ENCODE measurements at regions not wholly inside any gene's neighbourhood (a gene's known extent, or its start where the extent isn't known, plus 50 kb on each side); places are given as distances from the start of the nearest gene placed in this dataset.
"Not testable (repeated sequence)": the region's sequence is repeated elsewhere in the genome, so short reads cannot be mapped to it uniquely, and the experiment has no call there.

DNA sequence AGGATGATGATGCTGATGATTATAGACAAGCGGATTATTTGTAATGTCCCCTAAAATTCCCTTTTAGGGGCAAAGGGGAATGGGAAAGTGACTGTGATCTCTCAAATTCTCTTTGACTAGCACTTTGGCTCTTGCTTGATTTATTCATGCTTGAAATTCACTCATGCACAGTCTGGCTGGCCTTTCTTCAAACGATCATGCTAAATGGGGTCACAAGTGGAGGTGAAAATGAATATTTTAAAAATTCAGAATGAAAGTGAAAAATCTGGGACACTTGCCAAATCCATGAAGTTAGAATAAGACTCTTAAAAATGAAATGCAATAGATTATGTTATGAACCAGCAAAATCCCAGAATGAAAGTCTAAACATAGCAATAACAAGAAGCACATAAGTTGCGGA, 173.4 kb upstream of the RAI2 start:
- H3K4me3 Mint-ChIP-seq: no peak overlapping the region
- H3K36me3 Mint-ChIP-seq: no peaks in the 10 kb centered on the region
- DNase-seq: no peak
- no peaks in the 10 kb centered on the region for H3K27me3 Mint-ChIP-seq
- ATAC-seq (replicated peaks): no peak
- peaks cover 0 to 11% of the 10 kb centered on the region in 2 donors for H3K9me3 Mint-ChIP-seq
- H3K4me1 Mint-ChIP-seq: no peaks in the 10 kb centered on the region
- H3K27ac Mint-ChIP-seq: no peak overlapping the region

- Mint-ChIP-seq H3K36me3 (no peaks in the 10 kb centered on the region), H3K27me3 (no peaks in the 10 kb centered on the region), H3K9me3 (peaks cover 0 to 11% of the 10 kb centered on the region in 2 donors), H3K4me1 (no peaks in the 10 kb centered on the region), H3K4me3 (no peak overlapping the region), H3K27ac (no peak overlapping the region)
- ATAC-seq (replicated peaks): no peak
- no peak for DNase-seq
These were observed 171.6 kb upstream of the RAI2 start for GRCh38 chrX:18032486-18033221.

DNA sequence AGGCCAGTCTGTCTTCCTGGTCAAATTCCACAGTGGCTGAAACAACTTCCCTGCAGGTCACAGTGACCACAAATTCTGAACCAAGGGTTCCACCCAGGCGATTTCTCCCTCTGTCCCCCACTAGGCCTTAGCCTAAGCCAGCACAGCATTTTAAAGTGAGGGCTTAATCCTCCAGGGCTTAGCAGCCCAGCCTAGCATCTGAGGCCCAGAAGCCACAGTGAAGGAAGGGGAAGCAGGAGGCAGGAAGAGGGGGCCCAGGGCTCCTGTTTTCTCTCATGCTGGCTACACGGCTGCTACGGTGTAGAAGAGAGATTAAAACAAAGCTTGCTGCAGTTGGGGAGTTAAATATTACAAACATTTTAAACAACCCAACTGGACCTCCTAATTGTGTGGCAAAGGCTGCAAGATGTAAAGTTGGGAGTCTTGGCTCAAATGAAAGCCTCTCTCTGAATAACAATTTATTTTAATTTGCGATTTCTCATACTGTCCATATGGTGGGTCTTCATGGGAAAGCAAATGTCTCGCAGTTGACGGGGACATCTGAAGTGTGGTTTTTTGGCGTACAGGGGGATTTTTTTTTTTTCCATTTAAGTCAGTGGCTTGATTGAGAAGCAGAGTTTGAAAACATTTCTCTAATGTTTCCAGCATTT, 170.8 kb upstream of the RAI2 start:
- no peak for DNase-seq
- ATAC-seq (replicated peaks): no peak
- no peak overlapping the region for H3K27ac Mint-ChIP-seq

DNA sequence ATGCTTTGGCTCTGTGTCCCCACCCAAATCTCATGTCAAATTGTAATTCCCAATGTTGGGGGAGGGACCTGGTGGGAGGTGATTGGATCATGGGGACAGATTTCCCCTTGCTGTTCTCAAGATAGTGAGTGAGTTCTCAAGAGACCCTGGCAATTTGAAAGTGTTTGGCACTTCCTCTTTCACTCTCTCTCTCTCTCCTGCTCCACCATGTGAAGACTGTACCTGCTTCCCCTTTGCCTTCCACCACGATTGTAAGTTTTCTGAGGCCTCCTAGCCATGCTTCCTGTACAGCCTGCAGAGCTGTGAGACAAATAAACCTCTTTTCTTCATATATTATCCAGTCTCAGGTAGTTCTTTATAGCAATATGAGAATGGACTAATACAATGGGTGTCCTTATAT, 169.6 kb upstream of the RAI2 start:
- H3K4me1 Mint-ChIP-seq, DNase-seq, H3K27ac Mint-ChIP-seq, H3K36me3 Mint-ChIP-seq, H3K4me3 Mint-ChIP-seq, H3K27me3 Mint-ChIP-seq: not testable (repeated sequence)
- peaks cover 0 to 11% of the 10 kb centered on the region in 2 donors for H3K9me3 Mint-ChIP-seq
- ATAC-seq (replicated peaks): peak in 1 of 2 donors; percentile 25

More for the DNA sequence above, 170.8 kb upstream of the RAI2 start:
- peaks cover 0 to 11% of the 10 kb centered on the region in 2 donors for H3K9me3 Mint-ChIP-seq
- no peak overlapping the region for H3K4me3 Mint-ChIP-seq
- no peaks in the 10 kb centered on the region for H3K4me1 Mint-ChIP-seq
- no peaks in the 10 kb centered on the region for H3K27me3 Mint-ChIP-seq
- H3K36me3 Mint-ChIP-seq: no peaks in the 10 kb centered on the region

DNA sequence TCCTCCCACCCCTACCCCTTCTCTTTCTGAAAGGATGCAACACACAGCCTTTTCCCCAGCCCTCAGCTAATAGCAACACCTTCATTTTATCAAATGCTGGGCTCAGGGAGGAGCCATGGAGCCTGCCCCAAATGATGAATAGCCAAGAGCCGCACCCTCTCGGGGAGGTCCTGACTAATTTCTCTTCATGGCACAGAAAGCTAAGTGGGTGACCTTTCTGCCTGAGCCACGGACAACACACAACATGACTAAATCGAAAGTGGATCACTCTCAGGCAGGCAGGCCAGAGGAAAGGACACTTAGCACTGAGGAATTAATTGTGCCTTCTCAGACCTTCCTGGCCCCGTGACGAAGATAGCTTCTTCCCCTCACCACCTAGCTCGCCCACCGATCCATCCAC, 165.1 kb upstream of the RAI2 start:
- Mint-ChIP-seq H3K36me3 (no peaks in the 10 kb centered on the region), H3K4me1 (no peaks in the 10 kb centered on the region), H3K9me3 (peaks cover 0 to 7% of the 10 kb centered on the region in 2 donors), H3K27me3 (no peaks in the 10 kb centered on the region), H3K4me3 (no peak overlapping the region), H3K27ac (no peak overlapping the region)
- no peak for DNase-seq
- no peak for ATAC-seq (replicated peaks)

GRCh38 chrX:18017411-18017810, 156.3 kb upstream of the RAI2 start:
- H3K27ac Mint-ChIP-seq: no peak overlapping the region
- no peaks in the 10 kb centered on the region for H3K4me1 Mint-ChIP-seq
- no peak overlapping the region for H3K4me3 Mint-ChIP-seq
- H3K9me3 Mint-ChIP-seq: peaks cover 0 to 5% of the 10 kb centered on the region in 2 donors
- DNase-seq (no peak), ATAC-seq (replicated peaks) (no peak)
- peaks cover 0 to 5% of the 10 kb centered on the region in 2 donors for H3K27me3 Mint-ChIP-seq
- H3K36me3 Mint-ChIP-seq: no peaks in the 10 kb centered on the region

DNA sequence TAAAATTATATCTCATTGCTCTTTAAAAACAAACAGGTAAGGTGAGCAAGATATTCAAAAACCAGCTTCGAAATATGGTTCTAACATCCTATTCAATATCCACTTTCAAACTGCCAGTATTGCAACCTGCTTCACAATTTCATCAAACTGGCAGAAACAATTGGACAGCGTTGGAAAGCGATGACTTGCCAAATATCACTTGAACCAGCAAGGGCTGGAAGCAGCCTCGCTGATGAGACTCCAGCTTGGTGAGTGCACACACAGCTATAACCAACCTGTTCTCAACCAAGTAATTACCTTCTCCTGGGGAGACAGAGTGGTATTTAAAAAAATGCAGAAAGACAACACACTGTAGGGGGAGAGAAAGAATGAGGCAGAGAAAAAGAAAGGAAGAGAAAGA, 155.8 kb upstream of the RAI2 start:
- H3K9me3 Mint-ChIP-seq: peaks cover 0 to 5% of the 10 kb centered on the region in 2 donors
- no peaks in the 10 kb centered on the region for H3K36me3 Mint-ChIP-seq
- no peak overlapping the region for H3K4me3 Mint-ChIP-seq
- H3K4me1 Mint-ChIP-seq: no peaks in the 10 kb centered on the region
- H3K27ac Mint-ChIP-seq: no peak overlapping the region
- peaks cover 0 to 5% of the 10 kb centered on the region in 2 donors for H3K27me3 Mint-ChIP-seq
- ATAC-seq (replicated peaks) (no peak), DNase-seq (no peak)

- no peaks in the 10 kb centered on the region for H3K36me3 Mint-ChIP-seq
- no peak for DNase-seq
- H3K27ac Mint-ChIP-seq: no peak overlapping the region
- no peaks in the 10 kb centered on the region for H3K4me1 Mint-ChIP-seq
- ATAC-seq (replicated peaks): no peak
- H3K9me3 Mint-ChIP-seq: no peaks in the 10 kb centered on the region
- H3K27me3 Mint-ChIP-seq: peaks cover 5 to 8% of the 10 kb centered on the region in 2 donors
- H3K4me3 Mint-ChIP-seq: no peak overlapping the region
These were observed 149.2 kb upstream of the RAI2 start for GRCh38 chrX:18010253-18010652.

GRCh38 chrX:18003876-18004275, 142.8 kb upstream of the RAI2 start:
- DNase-seq: no peak
- Mint-ChIP-seq H3K4me3 (no peak overlapping the region), H3K9me3 (no peaks in the 10 kb centered on the region), H3K27ac (no peak overlapping the region), H3K36me3 (no peaks in the 10 kb centered on the region), H3K4me1 (no peaks in the 10 kb centered on the region), H3K27me3 (peaks cover 4 to 18% of the 10 kb centered on the region in 2 donors)
- ATAC-seq (replicated peaks): no peak

- H3K4me3 Mint-ChIP-seq: no peak overlapping the region
These were observed 141.7 kb upstream of the RAI2 start for GRCh38 chrX:18002791-18003190.

DNA sequence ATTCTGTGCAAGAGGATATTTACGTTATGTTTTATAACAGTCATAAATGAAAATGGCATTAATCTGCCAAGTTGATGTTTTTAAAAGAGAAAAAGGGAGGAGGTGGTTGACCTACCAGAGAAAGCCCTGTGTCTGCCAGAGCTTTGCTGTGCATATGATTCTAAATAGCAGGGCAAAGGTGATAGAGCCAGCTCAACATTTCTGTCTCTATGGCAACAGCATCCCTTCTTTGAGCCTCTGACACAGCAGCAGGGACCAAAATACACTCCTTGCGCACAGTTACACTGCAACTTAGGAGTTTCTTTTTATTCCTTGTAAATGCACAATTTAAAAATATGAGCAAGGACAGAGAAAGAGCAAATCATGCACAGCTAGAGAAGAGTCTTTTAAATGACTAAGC, 133.3 kb upstream of the RAI2 start:
- H3K4me3 Mint-ChIP-seq: no peak overlapping the region
- DNase-seq (no peak), ATAC-seq (replicated peaks) (no peak)
- peaks cover 0 to 6% of the 10 kb centered on the region in 2 donors for H3K27me3 Mint-ChIP-seq
- no peaks in the 10 kb centered on the region for H3K4me1 Mint-ChIP-seq
- H3K9me3 Mint-ChIP-seq: peaks cover 0 to 3% of the 10 kb centered on the region in 2 donors
- H3K36me3 Mint-ChIP-seq: no peaks in the 10 kb centered on the region
- H3K27ac Mint-ChIP-seq: no peak overlapping the region

More at GRCh38 chrX:18002791-18003190, 141.7 kb upstream of the RAI2 start:
- DNase-seq (no peak), ATAC-seq (replicated peaks) (no peak)
- Mint-ChIP-seq H3K36me3 (no peaks in the 10 kb centered on the region), H3K4me1 (no peaks in the 10 kb centered on the region), H3K9me3 (peaks cover 0 to 3% of the 10 kb centered on the region in 2 donors), H3K27ac (no peak overlapping the region), H3K27me3 (peaks cover 0 to 15% of the 10 kb centered on the region in 2 donors)

DNA sequence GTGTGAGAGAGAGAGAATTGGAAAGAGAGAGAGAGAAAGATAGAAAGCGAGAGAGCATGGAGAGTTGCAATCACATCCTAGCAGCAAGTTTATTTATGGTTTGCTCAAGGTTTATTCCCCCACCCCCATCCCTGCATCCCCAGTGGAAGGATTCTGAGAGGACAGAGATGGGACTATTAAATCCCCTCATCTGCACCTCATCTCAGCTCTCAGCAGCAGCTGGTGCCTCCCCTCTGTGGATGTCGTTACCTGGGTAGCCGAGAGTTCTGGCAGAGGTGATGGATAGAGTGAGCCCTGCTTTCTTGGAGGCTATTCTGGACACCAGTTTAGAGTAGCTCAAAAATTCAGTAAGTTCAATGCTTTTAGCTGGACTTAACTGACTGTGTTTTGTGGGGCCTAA, 132.0 kb upstream of the RAI2 start:
- ATAC-seq (replicated peaks) (no peak), DNase-seq (no peak)
- Mint-ChIP-seq H3K36me3 (no peaks in the 10 kb centered on the region), H3K27me3 (peaks cover 0 to 6% of the 10 kb centered on the region in 2 donors), H3K4me3 (no peak overlapping the region), H3K27ac (no peak overlapping the region), H3K9me3 (no peaks in the 10 kb centered on the region), H3K4me1 (no peaks in the 10 kb centered on the region)

- H3K27me3 Mint-ChIP-seq: peaks cover 0 to 3% of the 10 kb centered on the region in 2 donors
- H3K4me3 Mint-ChIP-seq: no peak overlapping the region
- DNase-seq: no peak
These were observed 129.4 kb upstream of the RAI2 start for GRCh38 chrX:17990532-17990931.

DNA sequence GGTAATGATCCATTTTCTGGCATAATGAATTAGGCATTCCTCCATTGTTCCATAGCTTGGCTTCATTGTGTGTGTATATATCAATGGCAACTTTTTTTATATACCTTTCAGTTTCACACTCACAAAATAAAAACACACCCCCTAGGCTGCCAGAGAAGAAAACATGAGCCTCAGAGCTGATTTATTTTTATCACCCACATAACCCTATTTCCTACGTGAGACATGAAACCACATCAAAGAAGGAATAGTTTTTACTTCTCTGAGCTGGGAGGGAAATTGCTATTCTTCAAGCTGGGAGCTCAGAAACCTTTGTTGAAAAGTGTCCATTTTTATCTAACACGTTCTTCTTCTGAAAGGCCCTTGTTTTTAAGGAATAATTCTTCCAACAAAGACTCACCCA, 126.7 kb upstream of the RAI2 start:
- Mint-ChIP-seq H3K36me3 (no peaks in the 10 kb centered on the region), H3K27me3 (peaks cover 0 to 2% of the 10 kb centered on the region in 2 donors), H3K4me3 (no peak overlapping the region), H3K27ac (no peak overlapping the region), H3K9me3 (peaks cover 0 to 4% of the 10 kb centered on the region in 2 donors), H3K4me1 (no peaks in the 10 kb centered on the region)
- no peak for ATAC-seq (replicated peaks)
- DNase-seq: no peak

More at GRCh38 chrX:17990532-17990931, 129.4 kb upstream of the RAI2 start:
- Mint-ChIP-seq H3K36me3 (no peaks in the 10 kb centered on the region), H3K27ac (no peak overlapping the region), H3K4me1 (no peaks in the 10 kb centered on the region), H3K9me3 (no peaks in the 10 kb centered on the region)
- no peak for ATAC-seq (replicated peaks)

GRCh38 chrX:17986977-17987376, 125.9 kb upstream of the RAI2 start:
- H3K27me3 Mint-ChIP-seq: no peaks in the 10 kb centered on the region
- peaks cover 0 to 4% of the 10 kb centered on the region in 2 donors for H3K9me3 Mint-ChIP-seq
- DNase-seq (no peak), ATAC-seq (replicated peaks) (no peak)
- H3K27ac Mint-ChIP-seq: no peak overlapping the region
- no peaks in the 10 kb centered on the region for H3K36me3 Mint-ChIP-seq
- H3K4me1 Mint-ChIP-seq: no peaks in the 10 kb centered on the region
- no peak overlapping the region for H3K4me3 Mint-ChIP-seq
